H1 (cell line): ENCODE measurements at regions not wholly inside any gene's neighbourhood (a gene's known extent, or its start where the extent isn't known, plus 50 kb on each side); places are given as distances from the start of the nearest gene placed in this dataset.

ENCODE experiments used
- CTCF ChIA-PET: fragments of 300-600 bp; sonication (Branson Sonifier 250); formaldehyde crosslinking; loops from one replicate; lab custom pipeline; 2021; ENCODE audit not compliant: partially characterized antibody; lab: Charles Lee
- POLR2A ChIA-PET: fragments of 300-600 bp; sonication (Branson Sonifier 250); formaldehyde crosslinking; loops from one replicate; lab custom pipeline; 2021; ENCODE audit warnings: inconsistent platforms; ENCODE audit not compliant: partially characterized antibody; lab: Charles Lee
- DNase-seq, 2 experiments: peaks; one replicate each; pipeline versions ENCODE4 v3.0.0 to v3.0.0-alpha.2; 2010 to 2022; ENCODE audit warnings: low spot score in 2 of 2, low read depth in 1 of 2, mixed read lengths in 1 of 2
- FAIRE-seq: peaks from 2 replicates; lab custom pipeline; 2011; peaks lifted over from hg19 to GRCh38; lab: Jason Lieb, UNC
- H2AFZ ChIP-seq: 2 replicates; pipeline ENCODE4 v1.8.1; 2012; ENCODE audit warnings: low read length, inconsistent platforms
- H2AK5ac ChIP-seq: 2 replicates; pipeline ENCODE4 v1.6.1; 2013; ENCODE audit warnings: low read depth, low read length
- H2BK120ac ChIP-seq: replicated peaks from 2 replicates; pipeline ENCODE3; 2013; ENCODE audit warnings: low read depth, low read length, inconsistent platforms
- H2BK12ac ChIP-seq: 2 replicates; pipeline ENCODE4 v1.6.1; 2013; ENCODE audit warnings: low read depth, low read length
- H2BK15ac ChIP-seq: 2 replicates; pipeline ENCODE4 v1.6.1; 2013; ENCODE audit warnings: low read length
- H2BK20ac ChIP-seq: 2 replicates; pipeline ENCODE4 v1.6.1; 2013; ENCODE audit warnings: low read length
- H2BK5ac ChIP-seq: 2 replicates; pipeline ENCODE4 v1.6.1; 2013; ENCODE audit warnings: low read depth, low read length
- H3K14ac ChIP-seq: 2 replicates; pipeline ENCODE4 v1.6.1; 2013; ENCODE audit warnings: inconsistent platforms; ENCODE audit not compliant: insufficient read length
- H3K18ac ChIP-seq: 2 replicates; pipeline ENCODE4 v1.6.1; 2013; ENCODE audit warnings: low read length; ENCODE audit errors: extremely low read depth
- H3K23ac ChIP-seq: 2 replicates; pipeline ENCODE4 v1.6.1; 2013; ENCODE audit warnings: inconsistent platforms; ENCODE audit not compliant: insufficient read length
- H3K23me2 ChIP-seq: 2 replicates; pipeline ENCODE4 v1.6.1; 2013; ENCODE audit warnings: low read depth, low read length
- H3K27ac ChIP-seq: 2 replicates; pipeline ENCODE4 v1.6.1; 2011; ENCODE audit warnings: low read depth, low read length, inconsistent platforms
- H3K27me3 ChIP-seq, 4 experiments: replicated peaks in 1 of 4; 1 replicate in 1 of 4; 2 replicates in 3 of 4; pipeline versions ENCODE4 v1.6.1 to v1.8.1; 2011 to 2013; ENCODE audit warnings: low read length in 3 of 4, mild to moderate bottlenecking in 3 of 4, inconsistent platforms in 2 of 4, mixed read lengths in 2 of 4, moderate library complexity in 1 of 4; ENCODE audit not compliant: control insufficient read depth in 3 of 4, insufficient read depth in 3 of 4; ENCODE audit errors: extremely low read depth in 1 of 4
- H3K36me3 ChIP-seq, 4 experiments: 2 replicates each; pipeline versions ENCODE4 v1.6.1 to v1.8.1; 2011 to 2013; ENCODE audit warnings: mild to moderate bottlenecking in 4 of 4, low read length in 3 of 4, moderate library complexity in 2 of 4, control low read depth in 1 of 4, inconsistent platforms in 1 of 4; ENCODE audit not compliant: insufficient read depth in 4 of 4, control insufficient read depth in 2 of 4
- H3K4ac ChIP-seq: replicated peaks from 2 replicates; pipeline ENCODE3; 2013; ENCODE audit warnings: low read length, low read depth, mixed read lengths, inconsistent platforms; ENCODE audit not compliant: insufficient read length
- H3K4me1 ChIP-seq, 4 experiments: replicated peaks in 1 of 4; 1 replicate in 1 of 4; 2 replicates in 3 of 4; pipeline versions ENCODE4 v1.6.1 to v1.8.1; 2011 to 2013; ENCODE audit warnings: low read length in 3 of 4, inconsistent platforms in 2 of 4, mixed read lengths in 1 of 4; ENCODE audit not compliant: insufficient read depth in 4 of 4, control insufficient read depth in 3 of 4
- H3K4me2 ChIP-seq, 2 experiments: 2 replicates each; pipeline versions ENCODE4 v1.6.1 to v1.8.1; 2011 to 2013; ENCODE audit warnings: low read depth in 2 of 2, low read length in 2 of 2, control low read depth in 1 of 2, inconsistent platforms in 1 of 2, mild to moderate bottlenecking in 1 of 2; ENCODE audit not compliant: insufficient read depth in 1 of 2
- H3K4me3 ChIP-seq, 4 experiments: fragments of 200-600, 300-600 bp in 1 of 4; sonication (generic), shearing (Covaris generic), sonication (Bioruptor Twin) in 1 of 4; 2 replicates each; pipeline versions ENCODE4 v1.5.1 to v1.8.1; 2011 to 2016; ENCODE audit warnings: low read length in 4 of 4, low read depth in 3 of 4, control low read depth in 2 of 4, inconsistent platforms in 2 of 4, mild to moderate bottlenecking in 2 of 4, mixed read lengths in 1 of 4, moderate library complexity in 1 of 4; ENCODE audit not compliant: insufficient read depth in 2 of 4; ENCODE audit errors: extremely low read depth in 1 of 4
- H3K56ac ChIP-seq: replicated peaks from 2 replicates; pipeline ENCODE3; 2013; ENCODE audit warnings: low read depth, mild to moderate bottlenecking, mixed read lengths, low read length, inconsistent platforms; ENCODE audit not compliant: insufficient read length
- H3K79me1 ChIP-seq: 2 replicates; pipeline ENCODE4 v1.6.1; 2013; ENCODE audit warnings: low read depth, low read length, control low read depth
- H3K79me2 ChIP-seq, 2 experiments: 2 replicates each; pipeline versions ENCODE4 v1.6.1 to v1.8.1; 2012 to 2013; ENCODE audit warnings: low read length in 2 of 2, mild to moderate bottlenecking in 2 of 2, inconsistent platforms in 1 of 2; ENCODE audit not compliant: insufficient read depth in 2 of 2, control insufficient read depth in 1 of 2
- H3K9ac ChIP-seq, 4 experiments: replicated peaks in 1 of 4; 1 replicate in 1 of 4; 2 replicates in 3 of 4; pipeline versions ENCODE4 v1.6.1 to v1.8.1; 2011 to 2013; ENCODE audit warnings: low read depth in 3 of 4, low read length in 3 of 4, control low read depth in 2 of 4, mild to moderate bottlenecking in 2 of 4, moderate library complexity in 2 of 4, inconsistent platforms in 1 of 4; ENCODE audit errors: extremely low read depth in 1 of 4
- H3K9me3 ChIP-seq, 2 experiments: 2 replicates each; pipeline versions ENCODE4 v1.6.1 to v1.8.1; 2012 to 2013; ENCODE audit warnings: mild to moderate bottlenecking in 2 of 2, moderate library complexity in 2 of 2, control low read depth in 1 of 2, inconsistent platforms in 1 of 2, low read depth in 1 of 2, low read length in 1 of 2, mixed read lengths in 1 of 2; ENCODE audit not compliant: insufficient read depth in 2 of 2
- H4K20me1 ChIP-seq, 2 experiments: replicated peaks in 1 of 2; 2 replicates each; pipeline versions ENCODE3 to v1.8.1; 2011 to 2013; ENCODE audit warnings: inconsistent platforms in 2 of 2, low read length in 2 of 2, mild to moderate bottlenecking in 1 of 2; ENCODE audit not compliant: insufficient read depth in 2 of 2, control insufficient read depth in 1 of 2
- H4K5ac ChIP-seq: 2 replicates; pipeline ENCODE4 v1.6.1; 2013; ENCODE audit warnings: low read length, low read depth, mixed read lengths, inconsistent platforms; ENCODE audit not compliant: insufficient read length
- H4K8ac ChIP-seq: 2 replicates; pipeline ENCODE4 v1.8.0; 2013; ENCODE audit warnings: mild to moderate bottlenecking, moderate library complexity, low read length, inconsistent platforms; ENCODE audit not compliant: insufficient read depth; ENCODE audit errors: extremely low read depth
- H4K91ac ChIP-seq: replicated peaks from 2 replicates; pipeline ENCODE3; 2013; ENCODE audit warnings: low read length, mixed read lengths, inconsistent platforms; ENCODE audit not compliant: insufficient read length
- CEBPB ChIP-seq: IDR thresholded peaks from 2 replicates; pipeline ENCODE4 v1.6.1; 2012; ENCODE audit warnings: low read depth, low read length
- TBP ChIP-seq: IDR thresholded peaks from 2 replicates; pipeline ENCODE4 v1.6.1; 2011; ENCODE audit warnings: low read depth, low read length, improper control_type of control experiment
- whole genome bisulfite sequencing, 2 experiments: shearing (Covaris generic) in 1 of 2; methylation state at CpG; one replicate each; pipeline versions ENCODE4 v1.1.6 to v1.1.7; 2013 to 2015; ENCODE audit warnings: low lambda C conversion rate in 2 of 2, mixed read lengths in 2 of 2, inconsistent platforms in 1 of 2, low coverage in 1 of 2, missing lambda C conversion rate in 1 of 2; ENCODE audit not compliant: insufficient replicate concordance in 2 of 2, insufficient coverage in 1 of 2, insufficient read length in 1 of 2; ENCODE audit errors: extremely low coverage in 1 of 2, missing lambda C conversion rate in 1 of 2; 5-methylcytosine and 5-hydroxymethylcytosine counted together

GRCh38 chr1:19010995-19011844 lies 54.7 kb upstream of the IFFO2 start:
- Histone ChIP-seq H2AFZ (no peak overlapping the region), H3K36me3 (no peaks in the 10 kb centered on the region), H2AK5ac (peak overlapping the region; percentile 56; the same call in 1 of the 2 replicates), H3K79me1 (no peaks in the 10 kb centered on the region), H3K18ac (peak overlapping the region; percentile 36; the same call in 1 of the 2 replicates), H4K5ac (no peak overlapping the region), H2BK120ac (no peak overlapping the region), H3K4me3 (no peak overlapping the region), H3K27ac (no peak overlapping the region), H3K14ac (no peak overlapping the region), H4K91ac (peak overlapping the region; percentile 22), H3K9me3 (no peaks in the 10 kb centered on the region), H3K4me1 (peaks cover 1 to 20% (median 9%) of the 10 kb centered on the region in 4 experiments), H3K23ac (no peak overlapping the region), H2BK15ac (0 out of 2 replicates have a peak overlapping the region, but pooled peaks have one; percentile 34), H4K8ac (no peak overlapping the region; the same call in 1 of the 2 replicates), H3K4ac (no peak overlapping the region), H3K27me3 (no peaks in the 10 kb centered on the region; a peak in 1 of 7 replicates), H2BK5ac (peak overlapping the region; percentile 81; the same call in 1 of the 2 replicates), H3K4me2 (no peak overlapping the region), H2BK20ac (no peak overlapping the region; the same call in 1 of the 2 replicates), H3K9ac (no peak overlapping the region; a peak in 2 of 7 replicates)
- POLR2A ChIA-PET: interaction anchor here (1.0 to 1.6 kb wide), 3 partner anchors 55 to 61 kb away, joined by 3 read pairs; no protein-coding TSS in a partner anchor
- FAIRE-seq (no peak), DNase-seq (peak in 1 of 2 experiments; percentile 69)
- TF ChIP-seq CEBPB: peak; percentile 52; the same call in 1 of the 2 replicates
- TF ChIP-seq TBP: no peak
- TF ChIP-seq, all 59 proteins: peak for 1
- Histone ChIP-seq H3K79me2 (no peaks in the 10 kb centered on the region), H2BK12ac (0 out of 2 replicates have a peak overlapping the region, but pooled peaks have one; percentile 50), H4K20me1 (no peaks in the 10 kb centered on the region), H3K56ac (no peak overlapping the region), H3K23me2 (no peaks in the 10 kb centered on the region)
- 77% methylated on average over 22 of the region's 22 CpGs; no CpG with 5 or more reads in 1 of the 2 experiments for WGBS, 2 experiments
- CTCF ChIA-PET: interaction anchor here (0.9 to 3.8 kb wide), 15 partner anchors 22 to 136 kb away, joined by 3 to 13 read pairs (median 6); no protein-coding TSS in a partner anchor
